GM12878 (cell line): ENCODE measurements at regions not wholly inside any gene's neighbourhood (a gene's known extent, or its start where the extent isn't known, plus 50 kb on each side); places are given as distances from the start of the nearest gene placed in this dataset.

ENCODE experiments used
- CREM ChIP-seq: IDR thresholded peaks from 2 replicates; pipeline ENCODE4 v1.6.1; 2014; ENCODE audit warnings: antibody characterized with exemption, low read depth
- IKZF2 ChIP-seq, 2 experiments: fragments of 450-650 bp; IDR thresholded peaks; 2 replicates each; pipeline ENCODE4 v1.6.1; 2017; ENCODE audit warnings: mild to moderate bottlenecking in 2 of 2, moderate library complexity in 2 of 2
- KLF5 ChIP-seq: fragments of 450-650 bp; IDR thresholded peaks from 2 replicates; pipeline ENCODE4 v1.6.1; 2014; ENCODE audit warnings: mild to moderate bottlenecking; ENCODE audit not compliant: partially characterized antibody
- MTA2 ChIP-seq: fragments of 450-650 bp; IDR thresholded peaks from 2 replicates; pipeline ENCODE4 v1.6.1; 2016; ENCODE audit warnings: low read depth, mild to moderate bottlenecking, moderate library complexity
- MTA3 ChIP-seq: IDR thresholded peaks from 2 replicates; pipeline ENCODE4 v1.6.1; 2012; ENCODE audit warnings: low read length, inconsistent platforms, borderline replicate concordance
- PML ChIP-seq: IDR thresholded peaks from 2 replicates; pipeline ENCODE4 v1.6.1; 2012; ENCODE audit warnings: low read length, inconsistent platforms
- POU2F2 ChIP-seq: IDR thresholded peaks from 3 replicates; pipeline ENCODE4 v1.6.1; 2011; ENCODE audit warnings: low read depth, mild to moderate bottlenecking, low read length, borderline replicate concordance
- RAD21 ChIP-seq: IDR thresholded peaks from 2 replicates; pipeline ENCODE4 v1.6.1; 2011; ENCODE audit warnings: mild to moderate bottlenecking, low read depth, low read length, moderate library complexity; ENCODE audit not compliant: insufficient read depth
- RAD51 ChIP-seq: fragments of 450-650 bp; IDR thresholded peaks from 2 replicates; pipeline ENCODE4 v1.6.1; 2016; ENCODE audit warnings: moderate library complexity, mild to moderate bottlenecking, inconsistent platforms
- SIX5 ChIP-seq: IDR thresholded peaks from 2 replicates; pipeline ENCODE4 v1.6.1; 2011; ENCODE audit warnings: mild to moderate bottlenecking, low read depth, low read length, moderate library complexity; ENCODE audit not compliant: severe bottlenecking
- SPI1 ChIP-seq: IDR thresholded peaks from 2 replicates; pipeline ENCODE4 v1.6.1; 2011; ENCODE audit warnings: low read depth, mild to moderate bottlenecking, low read length, moderate library complexity, borderline replicate concordance; ENCODE audit not compliant: insufficient read depth
- SUPT20H ChIP-seq: IDR thresholded peaks from 2 replicates; pipeline ENCODE4 v1.6.1; 2011; ENCODE audit warnings: low read depth, mild to moderate bottlenecking, low read length, moderate library complexity, borderline replicate concordance; ENCODE audit not compliant: control insufficient read depth
- TARDBP ChIP-seq: IDR thresholded peaks from 2 replicates; pipeline ENCODE4 v1.6.1; 2016; ENCODE audit warnings: borderline replicate concordance
- TCF3 ChIP-seq: IDR thresholded peaks from 2 replicates; pipeline ENCODE4 v1.6.1; 2012; ENCODE audit warnings: low read depth, mild to moderate bottlenecking, low read length, borderline replicate concordance; ENCODE audit not compliant: insufficient read depth
- TCF7 ChIP-seq: IDR thresholded peaks from 2 replicates; pipeline ENCODE4 v1.6.1; 2014; ENCODE audit warnings: antibody characterized with exemption, borderline replicate concordance
- YY1 ChIP-seq: IDR thresholded peaks from 2 replicates; pipeline ENCODE4 v1.6.1; 2011; ENCODE audit warnings: low read depth, mild to moderate bottlenecking, low read length
- ZBED1 ChIP-seq: IDR thresholded peaks from 2 replicates; pipeline ENCODE4 v1.6.1; 2016; ENCODE audit warnings: borderline replicate concordance
- ZNF24 ChIP-seq: fragments of 450-650 bp; IDR thresholded peaks from 2 replicates; pipeline ENCODE4 v1.6.1; 2017; ENCODE audit warnings: antibody characterized with exemption, mild to moderate bottlenecking
- TF ChIP-seq, protein P1 (sequence below): fragments of 450-650 bp; IDR thresholded peaks from 2 replicates; pipeline ENCODE4 v1.6.1; 2016; ENCODE audit warnings: mild to moderate bottlenecking
- TF ChIP-seq, protein P2 (sequence below): IDR thresholded peaks from 2 replicates; pipeline ENCODE4 v1.6.1; 2012; ENCODE audit warnings: mild to moderate bottlenecking, low read depth, low read length
- TF ChIP-seq, protein P3 (sequence below): fragments of 450-650 bp; IDR thresholded peaks from 2 replicates; pipeline ENCODE4 v1.6.1; 2016; ENCODE audit warnings: mild to moderate bottlenecking, moderate library complexity, borderline replicate concordance

DNA sequence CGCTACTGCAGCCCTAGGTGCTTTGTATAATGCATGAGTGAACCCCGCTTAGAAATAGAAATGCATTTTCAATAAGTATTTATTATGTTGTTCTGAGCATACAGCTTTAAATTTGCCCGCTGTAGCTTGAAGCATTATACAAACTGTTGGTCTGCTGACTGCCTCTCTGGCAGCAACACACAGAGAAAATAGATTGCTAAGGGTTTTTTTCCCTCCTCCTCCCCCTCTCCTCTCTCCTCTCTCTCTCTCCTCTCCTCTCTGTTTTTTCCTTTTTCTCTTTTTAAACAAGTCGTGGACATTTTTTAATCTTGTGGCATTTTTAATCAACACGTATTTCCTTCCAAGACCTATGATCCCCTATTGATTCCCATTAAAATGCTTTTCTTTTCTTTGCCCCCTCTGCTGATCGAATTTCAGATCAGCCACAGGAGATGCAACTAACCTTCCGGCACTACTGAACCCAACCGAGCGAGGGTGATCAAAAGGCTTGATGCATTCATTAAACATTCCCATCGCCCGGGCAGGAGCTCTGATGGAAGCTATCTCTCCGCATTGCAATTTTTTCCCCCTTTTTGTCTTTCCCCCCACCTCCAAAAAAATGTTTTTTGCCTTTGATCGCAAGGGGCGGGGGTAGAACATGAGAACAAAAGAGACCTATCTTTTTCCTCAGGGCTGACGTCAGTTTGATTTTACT is 90.7 kb upstream of the ARID1B start (continued):
- TF ChIP-seq, protein P1, sequence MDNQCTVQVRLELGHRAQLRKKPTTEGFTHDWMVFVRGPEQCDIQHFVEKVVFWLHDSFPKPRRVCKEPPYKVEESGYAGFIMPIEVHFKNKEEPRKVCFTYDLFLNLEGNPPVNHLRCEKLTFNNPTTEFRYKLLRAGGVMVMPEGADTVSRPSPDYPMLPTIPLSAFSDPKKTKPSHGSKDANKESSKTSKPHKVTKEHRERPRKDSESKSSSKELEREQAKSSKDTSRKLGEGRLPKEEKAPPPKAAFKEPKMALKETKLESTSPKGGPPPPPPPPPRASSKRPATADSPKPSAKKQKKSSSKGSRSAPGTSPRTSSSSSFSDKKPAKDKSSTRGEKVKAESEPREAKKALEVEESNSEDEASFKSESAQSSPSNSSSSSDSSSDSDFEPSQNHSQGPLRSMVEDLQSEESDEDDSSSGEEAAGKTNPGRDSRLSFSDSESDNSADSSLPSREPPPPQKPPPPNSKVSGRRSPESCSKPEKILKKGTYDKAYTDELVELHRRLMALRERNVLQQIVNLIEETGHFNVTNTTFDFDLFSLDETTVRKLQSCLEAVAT = peak; percentile 66; the same call in 1 of the 2 replicates
- TF ChIP-seq ZNF24 = no peak
- peak; percentile 72; the same call in 1 of the 2 replicates for TF ChIP-seq TCF7
- no peak for TF ChIP-seq KLF5
- no peak for TF ChIP-seq YY1
- peak; percentile 77; the same call in 1 of the 2 replicates for TF ChIP-seq PML
- no peak for TF ChIP-seq SUPT20H
- TF ChIP-seq, protein P2, sequence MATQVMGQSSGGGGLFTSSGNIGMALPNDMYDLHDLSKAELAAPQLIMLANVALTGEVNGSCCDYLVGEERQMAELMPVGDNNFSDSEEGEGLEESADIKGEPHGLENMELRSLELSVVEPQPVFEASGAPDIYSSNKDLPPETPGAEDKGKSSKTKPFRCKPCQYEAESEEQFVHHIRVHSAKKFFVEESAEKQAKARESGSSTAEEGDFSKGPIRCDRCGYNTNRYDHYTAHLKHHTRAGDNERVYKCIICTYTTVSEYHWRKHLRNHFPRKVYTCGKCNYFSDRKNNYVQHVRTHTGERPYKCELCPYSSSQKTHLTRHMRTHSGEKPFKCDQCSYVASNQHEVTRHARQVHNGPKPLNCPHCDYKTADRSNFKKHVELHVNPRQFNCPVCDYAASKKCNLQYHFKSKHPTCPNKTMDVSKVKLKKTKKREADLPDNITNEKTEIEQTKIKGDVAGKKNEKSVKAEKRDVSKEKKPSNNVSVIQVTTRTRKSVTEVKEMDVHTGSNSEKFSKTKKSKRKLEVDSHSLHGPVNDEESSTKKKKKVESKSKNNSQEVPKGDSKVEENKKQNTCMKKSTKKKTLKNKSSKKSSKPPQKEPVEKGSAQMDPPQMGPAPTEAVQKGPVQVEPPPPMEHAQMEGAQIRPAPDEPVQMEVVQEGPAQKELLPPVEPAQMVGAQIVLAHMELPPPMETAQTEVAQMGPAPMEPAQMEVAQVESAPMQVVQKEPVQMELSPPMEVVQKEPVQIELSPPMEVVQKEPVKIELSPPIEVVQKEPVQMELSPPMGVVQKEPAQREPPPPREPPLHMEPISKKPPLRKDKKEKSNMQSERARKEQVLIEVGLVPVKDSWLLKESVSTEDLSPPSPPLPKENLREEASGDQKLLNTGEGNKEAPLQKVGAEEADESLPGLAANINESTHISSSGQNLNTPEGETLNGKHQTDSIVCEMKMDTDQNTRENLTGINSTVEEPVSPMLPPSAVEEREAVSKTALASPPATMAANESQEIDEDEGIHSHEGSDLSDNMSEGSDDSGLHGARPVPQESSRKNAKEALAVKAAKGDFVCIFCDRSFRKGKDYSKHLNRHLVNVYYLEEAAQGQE = no peak
- TF ChIP-seq SIX5 = no peak
- TF ChIP-seq RAD51 = 0 out of 2 replicates have a peak, but pooled peaks have one; percentile 43
- TF ChIP-seq, protein P3, sequence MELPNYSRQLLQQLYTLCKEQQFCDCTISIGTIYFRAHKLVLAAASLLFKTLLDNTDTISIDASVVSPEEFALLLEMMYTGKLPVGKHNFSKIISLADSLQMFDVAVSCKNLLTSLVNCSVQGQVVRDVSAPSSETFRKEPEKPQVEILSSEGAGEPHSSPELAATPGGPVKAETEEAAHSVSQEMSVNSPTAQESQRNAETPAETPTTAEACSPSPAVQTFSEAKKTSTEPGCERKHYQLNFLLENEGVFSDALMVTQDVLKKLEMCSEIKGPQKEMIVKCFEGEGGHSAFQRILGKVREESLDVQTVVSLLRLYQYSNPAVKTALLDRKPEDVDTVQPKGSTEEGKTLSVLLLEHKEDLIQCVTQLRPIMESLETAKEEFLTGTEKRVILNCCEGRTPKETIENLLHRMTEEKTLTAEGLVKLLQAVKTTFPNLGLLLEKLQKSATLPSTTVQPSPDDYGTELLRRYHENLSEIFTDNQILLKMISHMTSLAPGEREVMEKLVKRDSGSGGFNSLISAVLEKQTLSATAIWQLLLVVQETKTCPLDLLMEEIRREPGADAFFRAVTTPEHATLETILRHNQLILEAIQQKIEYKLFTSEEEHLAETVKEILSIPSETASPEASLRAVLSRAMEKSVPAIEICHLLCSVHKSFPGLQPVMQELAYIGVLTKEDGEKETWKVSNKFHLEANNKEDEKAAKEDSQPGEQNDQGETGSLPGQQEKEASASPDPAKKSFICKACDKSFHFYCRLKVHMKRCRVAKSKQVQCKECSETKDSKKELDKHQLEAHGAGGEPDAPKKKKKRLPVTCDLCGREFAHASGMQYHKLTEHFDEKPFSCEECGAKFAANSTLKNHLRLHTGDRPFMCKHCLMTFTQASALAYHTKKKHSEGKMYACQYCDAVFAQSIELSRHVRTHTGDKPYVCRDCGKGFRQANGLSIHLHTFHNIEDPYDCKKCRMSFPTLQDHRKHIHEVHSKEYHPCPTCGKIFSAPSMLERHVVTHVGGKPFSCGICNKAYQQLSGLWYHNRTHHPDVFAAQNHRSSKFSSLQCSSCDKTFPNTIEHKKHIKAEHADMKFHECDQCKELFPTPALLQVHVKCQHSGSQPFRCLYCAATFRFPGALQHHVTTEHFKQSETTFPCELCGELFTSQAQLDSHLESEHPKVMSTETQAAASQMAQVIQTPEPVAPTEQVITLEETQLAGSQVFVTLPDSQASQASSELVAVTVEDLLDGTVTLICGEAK = no peak
- TF ChIP-seq IKZF2 (IDR thresholded peaks at IDR 0.05) = peak; percentile 57 to 68
- TF ChIP-seq SPI1 = no peak
- peak; percentile 66; the same call in 1 of the 2 replicates for TF ChIP-seq CREM
- TF ChIP-seq MTA2 = peak; percentile 51; the same call in 1 of the 2 replicates
- peak; percentile 37 for TF ChIP-seq RAD21
- TF ChIP-seq ZBED1 = peak; percentile 44; the same call in 1 of the 2 replicates
- TF ChIP-seq TCF3 = no peak
- TF ChIP-seq POU2F2 = no peak
- no peak for TF ChIP-seq TARDBP
- peak; percentile 59; the same call in 1 of the 2 replicates for TF ChIP-seq MTA3
